IMR-90 (cell line): ENCODE measurements at regions not wholly inside any gene's neighbourhood (a gene's known extent, or its start where the extent isn't known, plus 50 kb on each side); places are given as distances from the start of the nearest gene placed in this dataset.

Experiments used
- ATAC-seq: fragments of 200-7000 bp; cut with Tn5 transposase; 2 replicates; pipeline ENCODE4 v1.9.1; 2020; ENCODE audit warnings: low read depth, mild to moderate bottlenecking, moderate library complexity
- BruUV-seq: library from RNA; stranded (reverse); fragments of 400-500 nt; replicated peaks from 2 replicates; lab custom pipeline; 2021; lab: Mats Ljungman, UMichigan
- CTCF ChIA-PET: fragments of 300-600 bp; formaldehyde crosslinking; extraction: SDS; loops from one replicate; lab custom pipeline; 2021; ENCODE audit warnings: antibody characterized with exemption; lab: Yijun Ruan, JAX
- POLR2A ChIA-PET: fragments of 300-600 bp; sonication (Branson Sonifier 250); formaldehyde crosslinking; loops from one replicate; lab custom pipeline; 2022; ENCODE audit warnings: antibody characterized with exemption; ENCODE audit not compliant: unreplicated experiment; lab: Charles Lee
- DNase-seq: peaks from one replicate; pipeline ENCODE4 v3.0.0; 2013
- H2AFZ ChIP-seq: replicated peaks from 2 replicates; pipeline ENCODE3; 2013; ENCODE audit warnings: low read length, mild to moderate bottlenecking; ENCODE audit not compliant: poor library complexity
- H2AK5ac ChIP-seq: 2 replicates; pipeline ENCODE4 v1.6.1; 2013; ENCODE audit warnings: low read depth, low read length, inconsistent platforms
- H2AK9ac ChIP-seq: replicated peaks from 2 replicates; pipeline ENCODE3; 2013; ENCODE audit warnings: mild to moderate bottlenecking, low read depth, low read length, moderate library complexity; ENCODE audit not compliant: poor library complexity
- H2BK120ac ChIP-seq: 2 replicates; pipeline ENCODE4 v1.6.1; 2013; ENCODE audit warnings: low read depth, low read length, inconsistent platforms
- H2BK15ac ChIP-seq: 3 replicates; pipeline ENCODE4 v1.6.1; 2013; ENCODE audit warnings: low read depth, low read length, inconsistent platforms
- H2BK20ac ChIP-seq: 2 replicates; pipeline ENCODE4 v1.6.1; 2013; ENCODE audit warnings: low read depth, mild to moderate bottlenecking, inconsistent platforms, low read length, moderate library complexity
- H2BK5ac ChIP-seq: 2 replicates; pipeline ENCODE4 v1.6.1; 2013; ENCODE audit warnings: mild to moderate bottlenecking, low read depth, low read length, inconsistent platforms; ENCODE audit not compliant: poor library complexity, severe bottlenecking
- H3K14ac ChIP-seq: replicated peaks from 2 replicates; pipeline ENCODE4 v1.6.1; 2013; ENCODE audit warnings: low read depth, low read length, inconsistent platforms
- H3K18ac ChIP-seq: 2 replicates; pipeline ENCODE4 v1.6.1; 2013; ENCODE audit warnings: low read depth, low read length, control low read depth
- H3K23ac ChIP-seq: 2 replicates; pipeline ENCODE4 v1.6.1; 2013; ENCODE audit warnings: low read depth, low read length, inconsistent platforms
- H3K27ac ChIP-seq: 2 replicates; pipeline ENCODE4 v1.5.1; 2013; ENCODE audit warnings: mild to moderate bottlenecking, control low read depth, low read length; ENCODE audit not compliant: insufficient read depth
- H3K27me3 ChIP-seq: 2 replicates; pipeline ENCODE4 v1.6.1; 2013; ENCODE audit warnings: low read length; ENCODE audit not compliant: control insufficient read depth, insufficient read depth
- H3K36me3 ChIP-seq: 2 replicates; pipeline ENCODE4 v1.6.1; 2013; ENCODE audit warnings: low read length, mixed read lengths; ENCODE audit not compliant: control insufficient read depth, insufficient read depth
- H3K4ac ChIP-seq: 2 replicates; pipeline ENCODE4 v1.6.1; 2013; ENCODE audit warnings: low read depth, low read length, inconsistent platforms
- H3K4me1 ChIP-seq: 2 replicates; pipeline ENCODE4 v1.6.1; 2013; ENCODE audit warnings: low read length, mixed read lengths; ENCODE audit not compliant: control insufficient read depth, insufficient read depth
- H3K4me2 ChIP-seq: 2 replicates; pipeline ENCODE4 v1.6.1; 2013; ENCODE audit warnings: low read depth, mild to moderate bottlenecking, control low read depth, low read length, moderate library complexity
- H3K4me3 ChIP-seq: 2 replicates; pipeline ENCODE4 v1.5.1; 2013; ENCODE audit warnings: low read depth, mild to moderate bottlenecking, control low read depth, low read length, moderate library complexity; ENCODE audit not compliant: insufficient read depth
- H3K56ac ChIP-seq: 2 replicates; pipeline ENCODE4 v1.6.1; 2013; ENCODE audit warnings: low read length, inconsistent platforms; ENCODE audit not compliant: insufficient read depth; ENCODE audit errors: extremely low read depth
- H3K79me1 ChIP-seq, 2 experiments: 2 replicates each; pipeline ENCODE4 v1.6.1; 2013; ENCODE audit warnings: low read length in 2 of 2, inconsistent platforms in 1 of 2, low read depth in 1 of 2
- H3K9ac ChIP-seq: 2 replicates; pipeline ENCODE4 v1.6.1; 2013; ENCODE audit warnings: low read depth, low read length, control low read depth
- H3K9me1 ChIP-seq: 2 replicates; pipeline ENCODE4 v1.6.1; 2013; ENCODE audit warnings: low read length, inconsistent platforms; ENCODE audit not compliant: insufficient read depth
- H3K9me3 ChIP-seq: 2 replicates; pipeline ENCODE4 v1.6.1; 2013; ENCODE audit warnings: low read length; ENCODE audit not compliant: control insufficient read depth, insufficient read depth
- H4K20me1 ChIP-seq: 2 replicates; pipeline ENCODE4 v1.6.1; 2013; ENCODE audit warnings: low read length, inconsistent platforms; ENCODE audit not compliant: insufficient read depth
- H4K5ac ChIP-seq: 2 replicates; pipeline ENCODE4 v1.6.1; 2013; ENCODE audit warnings: mild to moderate bottlenecking, low read depth, low read length, control low read depth
- H4K8ac ChIP-seq, 2 experiments: 2 replicates each; pipeline ENCODE4 v1.6.1; 2013; ENCODE audit warnings: low read depth in 2 of 2, low read length in 2 of 2, control low read depth in 1 of 2, inconsistent platforms in 1 of 2
- H4K91ac ChIP-seq: 2 replicates; pipeline ENCODE4 v1.6.1; 2013; ENCODE audit warnings: low read depth, low read length, inconsistent platforms; ENCODE audit not compliant: insufficient read depth
- BHLHE40 ChIP-seq: fragments of 150-350 bp; IDR thresholded peaks from 2 replicates; pipeline ENCODE4 v1.6.1; 2016; ENCODE audit warnings: mild to moderate bottlenecking, low read depth, low read length
- CEBPB ChIP-seq: IDR thresholded peaks from 2 replicates; pipeline ENCODE4 v1.6.1; 2012; ENCODE audit warnings: low read depth, low read length, improper control_type of control experiment
- CHD1 ChIP-seq: IDR thresholded peaks from 2 replicates; pipeline ENCODE4 v1.6.1; 2012; ENCODE audit warnings: low read depth, low read length, improper control_type of control experiment
- FOS ChIP-seq: fragments of 150-350 bp; IDR thresholded peaks from 2 replicates; pipeline ENCODE4 v1.6.1; 2016; ENCODE audit warnings: low read depth, low read length
- MAFK ChIP-seq: IDR thresholded peaks from 2 replicates; pipeline ENCODE4 v1.6.1; 2012; ENCODE audit warnings: low read depth, low read length, improper control_type of control experiment
- MAZ ChIP-seq: IDR thresholded peaks from 2 replicates; pipeline ENCODE4 v1.6.1; 2012; ENCODE audit warnings: low read depth, mild to moderate bottlenecking, low read length, improper control_type of control experiment, moderate library complexity, borderline replicate concordance
- MXI1 ChIP-seq: IDR thresholded peaks from 2 replicates; pipeline ENCODE4 v1.6.1; 2012; ENCODE audit warnings: low read depth, mild to moderate bottlenecking, low read length, moderate library complexity, borderline replicate concordance
- NFE2L2 ChIP-seq: fragments of 150-350 bp; IDR thresholded peaks from 2 replicates; pipeline ENCODE4 v1.6.1; 2016; ENCODE audit warnings: low read depth, mild to moderate bottlenecking, low read length
- POLR2A ChIP-seq: IDR thresholded peaks from 2 replicates; pipeline ENCODE4 v1.6.1; 2012; ENCODE audit warnings: mild to moderate bottlenecking, low read depth, low read length
- RAD21 ChIP-seq: IDR thresholded peaks from 2 replicates; pipeline ENCODE4 v1.6.1; 2012; ENCODE audit warnings: low read length, improper control_type of control experiment
- RCOR1 ChIP-seq: IDR thresholded peaks from 2 replicates; pipeline ENCODE4 v1.6.1; 2012; ENCODE audit warnings: mild to moderate bottlenecking, low read length, improper control_type of control experiment; ENCODE audit not compliant: insufficient replicate concordance
- RFX5 ChIP-seq: IDR thresholded peaks from 2 replicates; pipeline ENCODE4 v1.8.0; 2012; ENCODE audit warnings: low read depth, mild to moderate bottlenecking, low read length, moderate library complexity
- SMC3 ChIP-seq: fragments of 150-350 bp; IDR thresholded peaks from 2 replicates; pipeline ENCODE4 v1.6.1; 2016; ENCODE audit warnings: low read depth, mild to moderate bottlenecking, antibody characterized with exemption, low read length, moderate library complexity
- WGBS, 2 experiments: methylation state at CpG; one replicate each; pipeline versions ENCODE4 v1.1.5 to v1.1.7; 2013; ENCODE audit warnings: missing lambda C conversion rate in 2 of 2; ENCODE audit not compliant: insufficient read length in 1 of 2; ENCODE audit errors: extremely low coverage in 2 of 2; 5-methylcytosine and 5-hydroxymethylcytosine counted together
- dilution Hi-C: fragments of 300-500 bp; cut with HindIII; formaldehyde crosslinking; loops from one replicate; pipeline ENCODE4 v1.14.3; 2018; ENCODE audit warnings: low sequenced_read_pairs; ENCODE audit not compliant: unreplicated experiment
- in situ Hi-C: fragments of 300-500 bp; cut with MboI; formaldehyde crosslinking; loops from 3 replicates; pipeline ENCODE4 v1.14.3; 2019; ENCODE audit warnings: low sequenced_read_pairs, inconsistent platforms, mixed read lengths
- intact Hi-C: fragments of 100-400 bp; cut with micrococcal nuclease; formaldehyde crosslinking; loops from 2 replicates; pipeline ENCODE4 v1.10.0; 2022
- TF ChIP-seq, protein P1 (sequence below): fragments of 150-350 bp; IDR thresholded peaks from 2 replicates; pipeline ENCODE4 v1.6.1; 2016; ENCODE audit warnings: low read depth, mild to moderate bottlenecking, low read length, moderate library complexity, borderline replicate concordance
- TF ChIP-seq, protein P2 (sequence below): conservative IDR thresholded peaks from 2 replicates; pipeline ENCODE4 v1.5.1; 2012; ENCODE audit warnings: mild to moderate bottlenecking, low read depth, low read length, improper control_type of control experiment
- TF ChIP-seq, protein P3 (sequence below): fragments of 150-350 bp; IDR thresholded peaks from 2 replicates; pipeline ENCODE4 v1.6.1; 2017; ENCODE audit warnings: mild to moderate bottlenecking, antibody characterized with exemption, low read length, low read depth

GRCh38 chr18:44495151-44495550 lies 185.5 kb upstream of the SETBP1 start:
- Histone ChIP-seq H3K4me2 (no peak overlapping the region), H4K5ac (no peak overlapping the region), H3K18ac (no peak overlapping the region), H3K9me3 (no peaks in the 10 kb centered on the region), H2AK9ac (no peak overlapping the region), H2AK5ac (no peak overlapping the region), H2BK15ac (no peak overlapping the region), H3K4me1 (no peaks in the 10 kb centered on the region), H3K36me3 (no peaks in the 10 kb centered on the region), H2AFZ (no peak overlapping the region), H3K9ac (no peak overlapping the region), H4K8ac (no peak overlapping the region), H3K4me3 (no peak overlapping the region), H4K20me1 (no peaks in the 10 kb centered on the region), H2BK20ac (no peak overlapping the region), H2BK120ac (no peak overlapping the region), H3K56ac (no peak overlapping the region), H2BK5ac (no peak overlapping the region), H3K4ac (no peak overlapping the region), H3K23ac (no peak overlapping the region), H3K9me1 (no peaks in the 10 kb centered on the region), H3K27me3 (no peaks in the 10 kb centered on the region), H3K14ac (no peak overlapping the region), H3K27ac (no peak overlapping the region), H3K79me1 (no peaks in the 10 kb centered on the region), H4K91ac (no peak overlapping the region)
- no peak for TF ChIP-seq POLR2A
- no peak for TF ChIP-seq MAZ
- TF ChIP-seq CHD1, result no peak
- no peak for TF ChIP-seq MAFK
- no peak for TF ChIP-seq BHLHE40
- no peak for TF ChIP-seq RAD21
- no peak for TF ChIP-seq MXI1
- no peak for TF ChIP-seq RCOR1
- TF ChIP-seq, protein P1, sequence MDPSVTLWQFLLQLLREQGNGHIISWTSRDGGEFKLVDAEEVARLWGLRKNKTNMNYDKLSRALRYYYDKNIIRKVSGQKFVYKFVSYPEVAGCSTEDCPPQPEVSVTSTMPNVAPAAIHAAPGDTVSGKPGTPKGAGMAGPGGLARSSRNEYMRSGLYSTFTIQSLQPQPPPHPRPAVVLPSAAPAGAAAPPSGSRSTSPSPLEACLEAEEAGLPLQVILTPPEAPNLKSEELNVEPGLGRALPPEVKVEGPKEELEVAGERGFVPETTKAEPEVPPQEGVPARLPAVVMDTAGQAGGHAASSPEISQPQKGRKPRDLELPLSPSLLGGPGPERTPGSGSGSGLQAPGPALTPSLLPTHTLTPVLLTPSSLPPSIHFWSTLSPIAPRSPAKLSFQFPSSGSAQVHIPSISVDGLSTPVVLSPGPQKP, result no peak
- TF ChIP-seq, protein P2, sequence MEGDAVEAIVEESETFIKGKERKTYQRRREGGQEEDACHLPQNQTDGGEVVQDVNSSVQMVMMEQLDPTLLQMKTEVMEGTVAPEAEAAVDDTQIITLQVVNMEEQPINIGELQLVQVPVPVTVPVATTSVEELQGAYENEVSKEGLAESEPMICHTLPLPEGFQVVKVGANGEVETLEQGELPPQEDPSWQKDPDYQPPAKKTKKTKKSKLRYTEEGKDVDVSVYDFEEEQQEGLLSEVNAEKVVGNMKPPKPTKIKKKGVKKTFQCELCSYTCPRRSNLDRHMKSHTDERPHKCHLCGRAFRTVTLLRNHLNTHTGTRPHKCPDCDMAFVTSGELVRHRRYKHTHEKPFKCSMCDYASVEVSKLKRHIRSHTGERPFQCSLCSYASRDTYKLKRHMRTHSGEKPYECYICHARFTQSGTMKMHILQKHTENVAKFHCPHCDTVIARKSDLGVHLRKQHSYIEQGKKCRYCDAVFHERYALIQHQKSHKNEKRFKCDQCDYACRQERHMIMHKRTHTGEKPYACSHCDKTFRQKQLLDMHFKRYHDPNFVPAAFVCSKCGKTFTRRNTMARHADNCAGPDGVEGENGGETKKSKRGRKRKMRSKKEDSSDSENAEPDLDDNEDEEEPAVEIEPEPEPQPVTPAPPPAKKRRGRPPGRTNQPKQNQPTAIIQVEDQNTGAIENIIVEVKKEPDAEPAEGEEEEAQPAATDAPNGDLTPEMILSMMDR, result no peak
- TF ChIP-seq, protein P3, sequence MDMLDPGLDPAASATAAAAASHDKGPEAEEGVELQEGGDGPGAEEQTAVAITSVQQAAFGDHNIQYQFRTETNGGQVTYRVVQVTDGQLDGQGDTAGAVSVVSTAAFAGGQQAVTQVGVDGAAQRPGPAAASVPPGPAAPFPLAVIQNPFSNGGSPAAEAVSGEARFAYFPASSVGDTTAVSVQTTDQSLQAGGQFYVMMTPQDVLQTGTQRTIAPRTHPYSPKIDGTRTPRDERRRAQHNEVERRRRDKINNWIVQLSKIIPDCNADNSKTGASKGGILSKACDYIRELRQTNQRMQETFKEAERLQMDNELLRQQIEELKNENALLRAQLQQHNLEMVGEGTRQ, result no peak
- no peak for TF ChIP-seq CEBPB
- TF ChIP-seq FOS, result no peak
- TF ChIP-seq RFX5, result no peak
- TF ChIP-seq SMC3, result no peak
- no peak for TF ChIP-seq NFE2L2
- intact Hi-C loops (no loop called here), in situ Hi-C loops (no loop called here), dilution Hi-C loops (no loop called here)
- no peak for ATAC-seq
- ChIA-PET CTCF (no interaction called here), POLR2A (no interaction called here)
- WGBS, 2 experiments, result 95% methylated on average over 3 of the region's 5 CpGs; no CpG with 5 or more reads in 1 of the 2 experiments
- no TSS peak for BruUV-seq
- DNase-seq, result no peak
